Activated B cell treated with CpG ODN at 0.5 μM for 24 hours (primary cell): ENCODE measurements at regions not wholly inside any gene's neighbourhood (a gene's known extent, or its start where the extent isn't known, plus 50 kb on each side); places are given as distances from the start of the nearest gene placed in this dataset.

Source experiments
- ATAC-seq: fragments of 200-7000 bp; cut with Tn5 transposase; one replicate; pipeline ENCODE4 v1.10.0; 2021; ENCODE audit warnings: low read depth, mild to moderate bottlenecking, moderate library complexity
- CTCF ChIA-PET: fragments of 350-600 bp; sonication (Branson Sonifier 250); formaldehyde crosslinking; loops from one replicate; lab custom pipeline; 2021; ENCODE audit warnings: antibody characterized with exemption; lab: Charles Lee
- POLR2A ChIA-PET: fragments of 350-600 bp; sonication (Branson Sonifier 250); formaldehyde crosslinking; loops from one replicate; lab custom pipeline; 2021; ENCODE audit warnings: antibody characterized with exemption; lab: Charles Lee
- DNase-seq: peaks from one replicate; pipeline ENCODE4 v3.0.0; 2022
- H3K27ac Mint-ChIP-seq: one replicate; pipeline ENCODE4 v1.8.0; 2020; ENCODE audit warnings: mixed read lengths
- H3K27me3 Mint-ChIP-seq: one replicate; pipeline ENCODE4 v1.8.0; 2021; ENCODE audit warnings: mixed read lengths
- H3K36me3 Mint-ChIP-seq: one replicate; pipeline ENCODE4 v1.8.0; 2021; ENCODE audit warnings: low read depth, mixed read lengths
- H3K4me1 Mint-ChIP-seq: one replicate; pipeline ENCODE4 v1.8.0; 2021; ENCODE audit warnings: mixed read lengths
- H3K4me3 Mint-ChIP-seq: one replicate; pipeline ENCODE4 v1.8.0; 2020; ENCODE audit warnings: mild to moderate bottlenecking, mixed read lengths
- H3K9me3 Mint-ChIP-seq: one replicate; pipeline ENCODE4 v1.8.0; 2020; ENCODE audit warnings: mixed read lengths
- CTCF ChIP-seq: fragments of 200-600 bp; IDR thresholded peaks from one replicate; pipeline ENCODE4 v1.8.0; 2022; ENCODE audit warnings: antibody characterized with exemption, mild to moderate bottlenecking
- intact Hi-C: fragments of 100-400 bp; cut with micrococcal nuclease; formaldehyde crosslinking; loops from one replicate; pipeline ENCODE4 v1.15.1; 2024

GRCh38 chr20:37590938-37591490 is 63.3 kb upstream of the BLCAP start:
- no peak for DNase-seq
- H3K27ac Mint-ChIP-seq, result no peak overlapping the region
- no peaks in the 10 kb centered on the region for H3K4me1 Mint-ChIP-seq
- H3K4me3 Mint-ChIP-seq, result no peak overlapping the region
- H3K36me3 Mint-ChIP-seq, result no peaks in the 10 kb centered on the region
- intact Hi-C loops, result no loop called here
- ChIA-PET CTCF (no interaction called here), POLR2A (no interaction called here)
- no peak for TF ChIP-seq CTCF
- no peak for ATAC-seq
- H3K9me3 Mint-ChIP-seq, result peaks cover 10% of the 10 kb centered on the region
- H3K27me3 Mint-ChIP-seq, result peaks cover 22% of the 10 kb centered on the region

GRCh38 chr20:37586078-37586477 is 58.4 kb upstream of the BLCAP start:
- Mint-ChIP-seq H3K9me3 (peaks cover 14% of the 10 kb centered on the region), H3K4me1 (no peaks in the 10 kb centered on the region), H3K36me3 (no peaks in the 10 kb centered on the region), H3K27ac (no peak overlapping the region), H3K4me3 (no peak overlapping the region), H3K27me3 (peaks cover 32% of the 10 kb centered on the region)
- ChIA-PET CTCF (no interaction called here), POLR2A (no interaction called here)
- no peak for ATAC-seq
- no peak for TF ChIP-seq CTCF
- intact Hi-C loops, result no loop called here
- no peak for DNase-seq

GRCh38 chr20:37584238-37584807 is 56.6 kb upstream of the BLCAP start:
- Mint-ChIP-seq H3K4me1 (no peaks in the 10 kb centered on the region), H3K4me3 (no peak overlapping the region), H3K36me3 (no peaks in the 10 kb centered on the region), H3K9me3 (peaks cover 14% of the 10 kb centered on the region), H3K27ac (no peak overlapping the region), H3K27me3 (peaks cover 34% of the 10 kb centered on the region)
- DNase-seq, result no peak
- ChIA-PET CTCF (interaction anchor here (0.6 kb wide), 1 partner anchor 666 kb away, joined by 3 read pairs; no protein-coding TSS in a partner anchor), POLR2A (no interaction called here)
- no peak for TF ChIP-seq CTCF
- no peak for ATAC-seq
- intact Hi-C loops, result no loop called here

GRCh38 chr20:37581246-37581645 is 53.6 kb upstream of the BLCAP start:
- no peak overlapping the region for H3K27ac Mint-ChIP-seq
- H3K9me3 Mint-ChIP-seq, result peaks cover 5% of the 10 kb centered on the region
- POLR2A ChIA-PET, result no interaction called here
- no peak for TF ChIP-seq CTCF
- no peak overlapping the region for H3K4me3 Mint-ChIP-seq
- intact Hi-C loops, result no loop called here
- CTCF ChIA-PET, result no interaction called here
- DNase-seq (no peak), ATAC-seq (no peak)
- H3K27me3 Mint-ChIP-seq, result peaks cover 30% of the 10 kb centered on the region
- H3K36me3 Mint-ChIP-seq, result no peaks in the 10 kb centered on the region
- peaks cover 20% of the 10 kb centered on the region for H3K4me1 Mint-ChIP-seq

- no peak for TF ChIP-seq CTCF
- Mint-ChIP-seq H3K36me3 (no peaks in the 10 kb centered on the region), H3K4me1 (peaks cover 28% of the 10 kb centered on the region), H3K4me3 (no peak overlapping the region), H3K27me3 (peaks cover 21% of the 10 kb centered on the region), H3K9me3 (no peaks in the 10 kb centered on the region), H3K27ac (no peak overlapping the region)
- ATAC-seq, result no peak
- CTCF ChIA-PET, result no interaction called here
- DNase-seq, result no peak
- intact Hi-C loops, result no loop called here
- POLR2A ChIA-PET, result no interaction called here
Observed at GRCh38 chr20:37580069-37580468, 52.4 kb upstream of the BLCAP start.
